ENCODE measurements at regions not wholly inside any gene's neighbourhood (a gene's known extent, or its start where the extent isn't known, plus 50 kb on each side); places are given as distances from the start of the nearest gene placed in this dataset.

GRCh38 chr4:131388277-131388676, 1760.8 kb upstream of the PCDH10 start:
- DNase-seq (ENCODE audit: low spot score) (no peak), ATAC-seq (ENCODE audit: low FRiP score) (no peak)
- no peak for TF ChIP-seq CTCF (IDR thresholded peaks at IDR 0.05)

GRCh38 chr4:131408102-131408501, 1741.0 kb upstream of the PCDH10 start:
- no peak for TF ChIP-seq CTCF (IDR thresholded peaks at IDR 0.05)
- no peak for ATAC-seq (ENCODE audit: low FRiP score)

GRCh38 chr4:131411393-131411792, 1737.7 kb upstream of the PCDH10 start:
- no peak for ATAC-seq (ENCODE audit: low FRiP score)
- TF ChIP-seq CTCF (IDR thresholded peaks at IDR 0.05) = no peak
- DNase-seq (ENCODE audit: low spot score) = no peak

More at GRCh38 chr4:131408102-131408501, 1741.0 kb upstream of the PCDH10 start:
- DNase-seq (ENCODE audit: low spot score) = no peak

GRCh38 chr4:131419147-131419546, 1729.9 kb upstream of the PCDH10 start:
- ATAC-seq (ENCODE audit: low FRiP score) (no peak), DNase-seq (ENCODE audit: low spot score) (no peak)
- no peak for TF ChIP-seq CTCF (IDR thresholded peaks at IDR 0.05)

- ATAC-seq (ENCODE audit: low FRiP score) = no peak
- TF ChIP-seq CTCF (IDR thresholded peaks at IDR 0.05) = no peak
- no peak for DNase-seq (ENCODE audit: low spot score)
These were observed 1722.9 kb upstream of the PCDH10 start for GRCh38 chr4:131426023-131426758.

- no peak for TF ChIP-seq CTCF (IDR thresholded peaks at IDR 0.05)
- ATAC-seq (ENCODE audit: low FRiP score) (no peak), DNase-seq (ENCODE audit: low spot score) (no peak)
These were observed 1722.1 kb upstream of the PCDH10 start for GRCh38 chr4:131427000-131427399.

GRCh38 chr4:131430302-131430701, 1718.8 kb upstream of the PCDH10 start:
- DNase-seq (ENCODE audit: low spot score) (no peak), ATAC-seq (ENCODE audit: low FRiP score) (no peak)
- no peak for TF ChIP-seq CTCF (IDR thresholded peaks at IDR 0.05)

Measured in omental fat pad (tissue), 3 donors.